ENCODE measurements at regions not wholly inside any gene's neighbourhood (a gene's known extent, or its start where the extent isn't known, plus 50 kb on each side); places are given as distances from the start of the nearest gene placed in this dataset.

DNA sequence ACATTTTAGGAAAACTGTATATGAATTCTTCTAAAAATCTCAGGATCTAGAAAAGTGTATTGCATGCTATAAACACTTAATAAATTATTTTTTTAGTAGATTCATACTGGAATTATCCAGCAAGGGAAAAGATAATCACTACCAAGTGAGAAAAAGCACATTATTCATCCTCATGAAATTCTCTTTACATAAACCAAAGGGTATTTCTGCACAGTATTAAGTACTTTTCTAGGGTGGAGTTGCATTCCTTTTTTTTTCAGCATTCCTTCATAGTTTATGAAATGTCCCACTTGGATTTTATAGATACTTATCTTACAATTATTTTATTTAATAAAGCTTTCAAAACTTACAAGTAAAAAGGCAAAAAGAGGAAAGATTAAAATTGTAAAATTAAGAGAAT lies 403.3 kb downstream of the HGF start:
- DNase-seq (ENCODE audit: low spot score) = no peak

- no peak for DNase-seq (ENCODE audit: low spot score)
These were observed 408.0 kb downstream of the HGF start for GRCh38 chr7:81361769-81362312.

- no peak for DNase-seq (ENCODE audit: low spot score)
These were observed 413.9 kb downstream of the HGF start for GRCh38 chr7:81355911-81356310.

- no peak for DNase-seq (ENCODE audit: low spot score)
These were observed 420.8 kb downstream of the HGF start for GRCh38 chr7:81349044-81349443.

DNA sequence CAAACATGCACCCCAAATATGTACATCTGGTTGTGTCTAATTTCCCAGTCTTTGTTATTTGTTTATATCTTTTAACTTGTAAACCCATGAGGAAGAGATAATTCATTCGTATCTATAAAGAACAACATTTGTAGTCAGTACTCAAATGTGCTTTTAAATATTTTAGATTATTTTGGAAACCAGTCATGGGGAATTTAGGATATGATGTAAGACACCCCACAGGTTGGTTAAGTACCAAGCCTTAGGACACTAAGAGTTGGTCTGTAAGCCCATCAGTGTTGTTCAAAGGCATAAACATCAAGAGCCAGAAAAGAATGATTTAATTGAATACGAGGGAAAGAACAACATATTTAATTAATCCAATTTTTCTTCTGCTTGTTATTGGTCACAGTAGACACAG lies 421.1 kb upstream of the SEMA3C start:
- no peak for DNase-seq (ENCODE audit: low spot score)

DNA sequence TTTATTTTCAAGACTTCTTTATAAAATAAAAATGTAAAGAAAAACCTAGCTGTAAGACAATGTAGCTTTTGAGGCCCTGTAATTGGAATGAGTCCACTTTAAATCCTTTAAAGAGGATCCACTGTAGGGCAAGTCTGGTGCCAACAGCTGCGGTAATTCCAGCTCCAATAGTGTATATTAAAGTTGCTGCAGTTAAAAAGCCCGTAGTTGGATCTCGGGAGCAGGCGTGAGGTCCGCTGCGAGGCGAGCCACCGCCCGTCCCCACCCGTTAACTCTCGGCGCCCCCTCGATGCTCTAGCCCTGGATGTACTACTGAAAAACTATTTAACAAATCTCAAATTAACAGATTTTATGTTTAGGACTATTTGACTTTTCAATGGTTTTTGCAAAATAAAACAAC lies 414.7 kb upstream of the SEMA3C start:
- DNase-seq (ENCODE audit: low spot score) = peak; percentile 26

- peak; percentile 80 for DNase-seq (ENCODE audit: low spot score)
These were observed 414.2 kb upstream of the SEMA3C start for GRCh38 chr7:81333004-81333403.

DNA sequence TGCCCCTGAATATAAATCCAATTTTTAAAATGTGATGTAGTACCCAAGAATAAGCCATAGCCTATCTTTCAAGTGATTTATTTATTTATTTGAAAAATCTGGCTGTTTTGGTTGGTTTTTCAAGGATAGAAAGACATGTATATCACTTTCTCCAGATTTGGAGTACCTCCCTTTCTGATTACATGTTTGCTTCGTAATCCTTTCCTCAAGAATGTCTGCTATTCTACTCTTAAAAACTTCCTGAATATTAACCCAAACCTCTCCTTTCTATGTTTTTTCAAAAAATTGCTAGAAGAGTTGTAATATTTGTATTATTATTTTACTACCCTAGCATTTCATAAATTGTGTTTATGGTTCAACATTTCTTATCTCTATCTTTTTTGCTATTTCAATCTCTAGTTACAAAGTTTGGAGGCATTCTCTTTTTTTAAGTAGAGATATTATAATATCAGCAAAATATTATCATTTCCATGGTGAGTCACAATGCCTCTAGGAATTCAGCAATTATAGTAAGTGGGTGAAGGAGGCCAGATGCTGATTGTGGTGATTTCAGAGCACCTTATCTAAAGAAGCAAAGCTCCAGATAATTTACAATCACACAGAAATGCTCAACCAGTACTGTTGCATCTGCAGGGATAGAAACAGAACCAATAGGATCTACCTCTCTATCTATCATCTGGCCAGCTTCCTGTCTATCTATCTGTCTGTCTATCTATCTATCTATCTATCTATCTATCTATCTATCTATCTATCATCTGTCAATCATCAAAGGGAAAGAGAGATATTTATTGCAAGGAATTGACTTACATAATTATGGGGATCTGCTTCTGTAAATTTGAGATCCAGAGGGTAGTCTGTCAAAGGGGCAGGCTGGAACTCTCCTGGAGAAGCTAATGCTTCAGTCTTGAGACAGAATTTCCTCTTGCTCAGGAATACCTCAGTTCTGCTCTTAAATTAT lies 412.5 kb upstream of the SEMA3C start:
- no peak for DNase-seq (ENCODE audit: low spot score)

- no peak for DNase-seq (ENCODE audit: low spot score)
These were observed 411.3 kb upstream of the SEMA3C start for GRCh38 chr7:81330108-81330507.

- no peak for DNase-seq (ENCODE audit: low spot score)
These were observed 408.8 kb upstream of the SEMA3C start for GRCh38 chr7:81327468-81328266.

- DNase-seq (ENCODE audit: low spot score) = no peak
These were observed 403.1 kb upstream of the SEMA3C start for GRCh38 chr7:81321949-81322348.

- peak; percentile 61 for DNase-seq (ENCODE audit: low spot score)
These were observed 398.9 kb upstream of the SEMA3C start for GRCh38 chr7:81317741-81318140.

DNA sequence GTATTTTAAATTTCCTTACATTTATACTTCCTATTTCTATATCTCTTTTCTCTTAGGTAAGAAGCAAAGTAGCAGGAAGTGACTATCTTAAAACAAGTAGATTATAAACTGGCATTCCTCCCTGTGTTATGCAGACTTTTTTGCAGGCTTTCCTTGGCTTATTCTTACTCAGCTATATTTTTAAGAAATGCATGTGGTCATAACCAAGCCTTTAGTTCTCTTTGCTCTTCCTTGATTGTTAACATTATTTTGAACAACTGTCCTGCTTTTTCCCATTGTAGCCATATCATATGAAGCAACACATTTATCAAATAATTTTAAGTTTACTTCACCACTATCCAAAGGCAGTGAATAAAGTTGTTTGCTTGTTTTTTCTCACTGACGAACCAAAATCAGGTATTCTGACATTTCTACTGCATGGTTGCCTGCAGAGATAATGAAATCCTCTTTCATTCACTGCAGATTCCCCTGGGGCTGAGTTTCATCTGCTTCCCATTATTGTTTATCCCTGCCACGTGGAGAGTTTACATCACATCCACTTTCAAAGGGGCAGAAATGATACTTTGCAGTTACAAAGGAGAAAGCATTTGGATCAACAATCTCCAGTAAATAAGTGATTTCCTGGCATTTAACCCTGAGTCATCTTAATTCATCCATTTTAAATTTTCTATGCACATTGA lies 389.9 kb upstream of the SEMA3C start:
- DNase-seq (ENCODE audit: low spot score) = peak; percentile 77

GRCh38 chr7:81301815-81302214 lies 383.0 kb upstream of the SEMA3C start:
- no peak for DNase-seq (ENCODE audit: low spot score)

- DNase-seq (ENCODE audit: low spot score) = no peak
These were observed 381.9 kb upstream of the SEMA3C start for GRCh38 chr7:81300753-81301152.

GRCh38 chr7:81299711-81300110 lies 380.9 kb upstream of the SEMA3C start:
- DNase-seq (ENCODE audit: low spot score) = no peak

- DNase-seq (ENCODE audit: low spot score) = peak; percentile 91
These were observed 380.3 kb upstream of the SEMA3C start for GRCh38 chr7:81298951-81299666.

GRCh38 chr7:81297317-81297716 lies 378.5 kb upstream of the SEMA3C start:
- DNase-seq (ENCODE audit: low spot score) = no peak

GRCh38 chr7:81296726-81297125 lies 377.9 kb upstream of the SEMA3C start:
- DNase-seq (ENCODE audit: low spot score) = no peak

DNA sequence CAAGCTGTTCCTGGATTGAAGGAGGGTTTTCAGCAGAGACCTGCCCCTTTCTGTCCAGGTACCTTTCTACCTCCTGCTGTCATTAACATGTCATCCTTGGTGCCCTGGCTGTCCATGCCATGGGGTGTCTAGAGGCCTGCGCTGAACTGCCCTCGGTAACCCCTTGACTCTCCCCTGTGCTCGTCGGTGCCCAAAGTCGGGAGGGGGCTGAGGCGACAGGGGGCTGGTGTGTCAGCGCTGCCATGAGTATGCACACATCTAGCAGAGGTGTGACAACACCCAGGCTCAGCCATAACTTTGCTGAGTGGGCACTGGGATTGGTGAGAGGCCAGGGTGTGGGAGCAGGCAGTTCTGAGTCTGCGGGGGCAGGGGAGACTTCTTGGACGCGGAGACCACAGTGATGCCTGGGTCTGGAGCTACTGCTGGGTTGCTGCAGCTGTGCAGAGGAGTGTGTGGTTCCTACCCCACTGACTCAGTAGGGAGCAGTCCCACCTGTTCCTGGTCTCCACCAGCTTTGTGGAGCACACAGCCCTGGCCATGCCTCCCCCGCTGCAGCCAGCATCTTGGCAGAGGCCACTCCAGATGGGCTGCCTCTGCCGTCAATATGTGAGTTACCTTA lies 376.2 kb upstream of the SEMA3C start:
- DNase-seq (ENCODE audit: low spot score) = no peak

DNA sequence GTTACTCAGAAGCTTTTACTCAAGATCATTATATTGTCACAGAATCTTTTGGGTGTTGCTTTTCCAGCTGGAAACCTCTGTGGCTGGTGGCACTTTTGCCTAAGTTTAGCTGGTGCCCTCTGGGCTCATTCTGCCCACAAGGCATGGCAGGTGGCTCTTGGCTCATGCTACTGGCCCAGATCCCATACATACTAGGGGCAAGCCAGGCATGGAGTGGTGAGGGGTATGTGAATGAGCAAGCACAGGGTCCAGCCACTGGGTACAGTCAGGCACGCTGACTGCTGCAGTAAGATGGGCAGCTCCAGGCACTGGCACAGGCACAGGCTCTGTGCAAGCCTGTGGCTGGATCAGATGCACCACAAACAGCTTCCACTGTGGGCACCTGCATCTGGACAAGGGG lies 375.0 kb upstream of the SEMA3C start:
- no peak for DNase-seq (ENCODE audit: low spot score)

All from COLO829 (cell line).